H1 (cell line): ENCODE measurements at regions not wholly inside any gene's neighbourhood (a gene's known extent, or its start where the extent isn't known, plus 50 kb on each side); places are given as distances from the start of the nearest gene placed in this dataset.

Source experiments
- CREB1 ChIP-seq: IDR thresholded peaks from 2 replicates; pipeline ENCODE4 v1.6.1; 2012; ENCODE audit warnings: inconsistent platforms
- POLR2A ChIP-seq, 2 experiments: IDR thresholded peaks; 1 replicate in 1 of 2; 2 replicates in 1 of 2; pipeline ENCODE4 v1.6.1; 2011; ENCODE audit warnings: low read depth in 2 of 2, low read length in 2 of 2, mild to moderate bottlenecking in 2 of 2; ENCODE audit errors: control extremely low read depth in 1 of 2
- YY1 ChIP-seq: IDR thresholded peaks from 2 replicates; pipeline ENCODE4 v1.6.1; 2011; ENCODE audit warnings: low read depth, mild to moderate bottlenecking, low read length
- TF ChIP-seq, protein P1 (sequence below), 3 experiments: IDR thresholded peaks; 1 replicate in 2 of 3; 2 replicates in 1 of 3; pipeline versions ENCODE4 v1.5.1 to v1.6.1; 2011; ENCODE audit warnings: low read length in 3 of 3, mild to moderate bottlenecking in 3 of 3, inconsistent platforms in 2 of 3, low read depth in 1 of 3, moderate library complexity in 1 of 3; ENCODE audit not compliant: insufficient read depth in 1 of 3; ENCODE audit errors: control extremely low read depth in 1 of 3

DNA sequence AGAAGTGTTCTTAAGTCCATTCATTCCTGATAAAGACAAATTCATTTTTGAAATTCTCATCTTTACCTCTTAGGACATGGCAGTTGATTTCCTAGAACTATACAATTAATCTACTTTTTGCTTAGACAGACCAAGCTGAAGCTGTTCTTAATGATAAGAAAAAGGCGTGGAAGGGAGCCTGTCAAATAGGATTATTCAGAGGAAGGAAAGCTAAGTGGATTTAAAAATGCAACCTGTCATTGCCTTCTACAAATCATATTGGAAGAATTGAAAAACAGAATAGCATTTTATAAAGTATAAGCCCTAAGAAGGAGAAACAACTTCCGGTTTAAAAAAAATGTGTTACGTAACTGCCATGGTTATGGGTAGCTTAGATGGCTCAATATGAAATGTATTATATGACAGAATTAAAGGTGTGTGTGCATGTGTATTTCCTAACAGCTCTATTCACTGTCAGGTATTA is 81.2 kb upstream of the RAP2B start:
- TF ChIP-seq YY1 (no peak), POLR2A (IDR thresholded peaks at IDR 0.05; ENCODE audit: control extremely low read depth in 1 of 2, low read depth in 2 of 2, low read length in 2 of 2) (no peak), CREB1 (no peak)
- TF ChIP-seq, protein P1, sequence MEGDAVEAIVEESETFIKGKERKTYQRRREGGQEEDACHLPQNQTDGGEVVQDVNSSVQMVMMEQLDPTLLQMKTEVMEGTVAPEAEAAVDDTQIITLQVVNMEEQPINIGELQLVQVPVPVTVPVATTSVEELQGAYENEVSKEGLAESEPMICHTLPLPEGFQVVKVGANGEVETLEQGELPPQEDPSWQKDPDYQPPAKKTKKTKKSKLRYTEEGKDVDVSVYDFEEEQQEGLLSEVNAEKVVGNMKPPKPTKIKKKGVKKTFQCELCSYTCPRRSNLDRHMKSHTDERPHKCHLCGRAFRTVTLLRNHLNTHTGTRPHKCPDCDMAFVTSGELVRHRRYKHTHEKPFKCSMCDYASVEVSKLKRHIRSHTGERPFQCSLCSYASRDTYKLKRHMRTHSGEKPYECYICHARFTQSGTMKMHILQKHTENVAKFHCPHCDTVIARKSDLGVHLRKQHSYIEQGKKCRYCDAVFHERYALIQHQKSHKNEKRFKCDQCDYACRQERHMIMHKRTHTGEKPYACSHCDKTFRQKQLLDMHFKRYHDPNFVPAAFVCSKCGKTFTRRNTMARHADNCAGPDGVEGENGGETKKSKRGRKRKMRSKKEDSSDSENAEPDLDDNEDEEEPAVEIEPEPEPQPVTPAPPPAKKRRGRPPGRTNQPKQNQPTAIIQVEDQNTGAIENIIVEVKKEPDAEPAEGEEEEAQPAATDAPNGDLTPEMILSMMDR (IDR thresholded peaks at IDR 0.05; ENCODE audit: control extremely low read depth in 1 of 3, insufficient read depth in 1 of 3, low read depth in 1 of 3, low read length in 3 of 3): no peak
